HG02852 (cell line): ENCODE measurements at regions not wholly inside any gene's neighbourhood (a gene's known extent, or its start where the extent isn't known, plus 50 kb on each side); places are given as distances from the start of the nearest gene placed in this dataset.
"Not testable (repeated sequence)": the region's sequence is repeated elsewhere in the genome, so short reads cannot be mapped to it uniquely, and the experiment has no call there.

ENCODE experiments used
- ATAC-seq: cut with Tn5 transposase; IDR thresholded peaks from one replicate; pipeline ENCODE4 v1.9.1; 2021; ENCODE audit warnings: mild to moderate bottlenecking, moderate library complexity; ENCODE audit not compliant: unreplicated experiment

DNA sequence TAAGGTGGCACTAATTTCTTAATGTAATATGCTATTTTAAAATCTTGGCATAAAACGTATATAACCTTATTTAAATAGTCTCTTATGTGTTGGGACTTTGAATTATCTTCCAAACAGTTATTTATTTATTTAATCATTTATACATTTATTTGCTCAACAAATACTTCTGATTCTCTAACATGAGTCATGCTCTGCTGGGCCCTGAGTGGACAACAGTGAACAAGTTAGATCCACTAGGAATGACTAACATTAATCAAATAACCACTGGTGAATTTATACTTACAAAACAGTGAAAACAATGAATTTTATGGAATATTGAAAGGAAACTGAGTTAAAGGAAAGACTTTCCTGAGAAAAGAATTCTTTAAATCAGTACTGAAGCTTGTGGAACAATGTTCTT lies 1257.2 kb upstream of the CHAC2 start:
- ATAC-seq = no peak

GRCh38 chr2:52502476-52502860 lies 1265.1 kb upstream of the CHAC2 start:
- no peak for ATAC-seq

DNA sequence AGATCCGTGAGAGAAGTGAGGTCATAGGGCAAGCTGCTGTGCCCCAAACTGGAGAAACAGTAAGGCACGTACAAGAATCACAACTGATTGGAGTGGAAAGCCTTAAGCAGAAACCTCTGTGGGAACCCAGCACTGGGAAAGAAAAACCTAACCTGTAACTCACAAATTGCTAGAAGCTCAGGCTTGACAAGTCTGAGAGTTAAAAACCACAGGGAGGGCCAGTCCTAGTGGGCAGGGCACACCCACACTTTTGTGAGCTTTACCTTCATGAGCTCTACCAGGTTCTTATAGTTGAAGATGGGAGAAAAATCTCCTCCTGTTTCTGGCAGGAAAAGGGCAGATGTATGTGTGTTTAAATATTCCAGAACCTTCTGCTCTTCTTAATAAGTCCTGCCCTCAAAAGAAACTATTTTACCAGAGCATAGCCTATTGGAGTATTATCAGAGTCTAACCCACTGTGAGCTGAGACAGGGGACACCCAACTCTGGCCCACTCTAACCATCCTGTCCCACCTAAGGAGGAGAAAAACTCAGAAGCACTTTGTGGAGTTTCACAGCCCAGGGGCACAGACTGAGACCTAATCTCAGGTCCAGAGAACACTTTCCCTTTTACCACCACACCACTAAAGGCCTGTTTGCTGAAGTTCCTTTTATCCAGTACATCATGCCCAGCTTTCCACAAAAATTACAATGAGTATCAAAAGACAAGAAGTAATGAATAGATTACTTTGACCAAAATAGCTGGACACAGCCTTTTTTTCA lies 1265.7 kb upstream of the CHAC2 start:
- no peak for ATAC-seq

- ATAC-seq = no peak
These were observed 1267.0 kb upstream of the CHAC2 start for GRCh38 chr2:52500561-52500960.

- no peak for ATAC-seq
These were observed 1269.4 kb upstream of the CHAC2 start for GRCh38 chr2:52498077-52498750.

- ATAC-seq = no peak
These were observed 1271.8 kb upstream of the CHAC2 start for GRCh38 chr2:52495816-52496215.

GRCh38 chr2:52477166-52477565 lies 1290.4 kb upstream of the CHAC2 start:
- ATAC-seq = no peak

DNA sequence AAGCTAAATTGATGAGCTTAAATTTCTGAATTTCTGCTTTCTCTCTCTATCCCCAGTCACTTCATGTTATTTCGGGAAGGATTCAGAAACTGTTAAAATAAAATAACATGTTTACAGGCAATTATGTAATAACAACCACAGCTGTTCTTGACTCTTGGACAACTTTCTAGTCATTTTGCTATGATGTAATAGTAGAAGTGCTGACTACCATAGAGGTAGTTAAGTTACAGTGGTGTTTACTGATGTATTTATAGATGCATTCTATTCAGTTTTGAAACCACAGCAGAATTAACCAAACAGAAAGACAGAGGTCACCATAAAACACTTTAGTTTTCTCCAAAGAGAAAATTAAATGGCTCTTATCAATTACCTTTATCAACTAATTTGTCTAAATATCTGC lies 1292.0 kb upstream of the CHAC2 start:
- ATAC-seq = no peak

- no peak for ATAC-seq
These were observed 1293.5 kb upstream of the CHAC2 start for GRCh38 chr2:52474091-52474490.

GRCh38 chr2:52473526-52473925 lies 1294.1 kb upstream of the CHAC2 start:
- ATAC-seq = no peak

- not testable (repeated sequence) for ATAC-seq
These were observed 1297.1 kb upstream of the CHAC2 start for GRCh38 chr2:52470457-52470856.

DNA sequence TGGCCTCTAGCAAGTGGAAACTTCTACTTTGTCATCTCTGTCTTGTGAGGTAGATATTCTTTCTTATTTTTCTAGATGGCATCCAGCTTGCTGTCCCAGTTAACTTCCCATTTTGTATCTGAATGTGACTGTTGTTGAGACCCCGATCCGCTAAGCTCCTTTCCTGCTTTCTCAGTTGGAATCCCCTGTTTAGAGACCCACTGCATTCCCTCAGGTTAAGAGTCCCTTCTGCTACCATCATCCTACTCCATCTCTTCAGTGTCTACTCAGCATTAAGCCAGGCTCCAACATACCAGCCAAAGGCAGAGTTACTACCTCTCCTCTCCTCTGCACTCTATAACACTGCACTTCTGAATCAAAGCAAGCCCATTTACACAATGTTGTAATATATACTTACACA lies 1300.4 kb upstream of the CHAC2 start:
- no peak for ATAC-seq

DNA sequence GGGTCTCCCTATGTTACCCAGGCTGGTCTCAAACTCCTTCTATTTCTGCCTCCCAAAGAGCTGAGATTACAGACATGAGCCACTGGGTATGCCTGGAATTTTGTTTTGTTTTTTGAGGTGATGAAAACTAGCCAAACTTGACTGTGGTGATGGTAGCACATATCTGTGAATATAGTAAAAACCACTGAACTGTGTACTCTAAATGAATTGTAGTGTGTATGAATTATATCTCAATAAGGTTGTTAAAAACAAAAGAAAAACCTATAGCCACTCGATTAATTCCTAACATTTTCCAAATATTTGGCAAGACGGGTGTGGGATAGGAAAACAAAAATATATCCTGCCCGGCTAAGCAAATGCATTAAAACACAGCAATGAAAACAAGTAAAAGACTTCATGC lies 1302.3 kb upstream of the CHAC2 start:
- no peak for ATAC-seq

DNA sequence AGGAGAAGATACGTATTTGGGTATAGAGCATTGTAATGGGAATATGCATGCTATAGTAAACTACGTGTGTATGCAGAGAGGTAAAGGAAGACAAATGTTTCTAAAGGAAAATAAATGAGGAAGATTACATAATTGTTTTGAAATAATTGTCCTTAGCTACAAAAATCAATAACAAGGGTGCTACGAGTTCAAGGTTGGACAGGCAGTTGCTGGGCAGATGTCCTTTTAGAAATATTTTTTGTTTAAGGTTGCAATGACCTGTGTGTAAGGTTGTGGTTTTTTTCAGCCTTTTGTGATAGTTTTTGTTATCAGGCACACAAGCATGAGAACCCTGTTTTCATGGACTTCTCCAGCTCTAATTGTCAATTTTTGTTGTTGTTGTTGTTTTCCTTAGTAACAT lies 1304.1 kb upstream of the CHAC2 start:
- no peak for ATAC-seq

DNA sequence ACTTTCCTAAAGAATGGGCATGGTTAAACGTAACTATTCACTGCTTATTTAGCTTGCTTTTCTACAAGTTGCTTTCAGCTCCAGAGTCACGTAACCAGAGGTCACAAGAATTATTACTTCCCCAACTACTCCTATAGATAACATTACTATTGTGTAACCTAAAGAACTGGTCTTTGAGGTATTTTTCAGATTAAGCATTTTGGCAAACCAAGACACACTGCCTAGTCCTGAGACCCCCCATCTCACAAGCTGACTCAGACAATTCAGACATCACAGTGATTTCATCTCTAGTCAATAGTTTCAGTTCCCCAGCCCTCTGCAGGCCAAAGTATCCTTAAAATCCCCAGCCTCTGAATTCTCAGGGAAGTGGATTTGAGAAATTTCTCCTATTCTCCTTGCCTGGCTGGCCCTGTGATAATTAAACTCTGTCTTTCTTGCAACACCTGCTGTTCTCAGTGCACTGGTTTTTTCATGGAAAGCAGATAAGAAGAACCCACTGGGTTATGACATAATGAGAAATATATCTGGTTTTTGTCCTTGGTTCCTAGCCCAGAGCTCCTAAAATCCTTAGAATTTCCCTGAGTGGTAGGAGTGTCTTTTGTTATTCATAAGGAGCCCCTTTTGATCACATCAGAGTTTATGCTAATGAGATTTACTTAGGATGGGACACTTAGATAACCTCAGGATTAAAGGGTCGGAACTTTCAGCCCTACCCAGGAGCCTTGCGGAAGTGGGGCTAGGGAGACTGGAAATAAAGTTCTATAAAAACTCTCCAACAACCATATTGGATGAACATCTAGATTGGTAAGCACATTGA lies 1310.8 kb upstream of the CHAC2 start:
- ATAC-seq = no peak

DNA sequence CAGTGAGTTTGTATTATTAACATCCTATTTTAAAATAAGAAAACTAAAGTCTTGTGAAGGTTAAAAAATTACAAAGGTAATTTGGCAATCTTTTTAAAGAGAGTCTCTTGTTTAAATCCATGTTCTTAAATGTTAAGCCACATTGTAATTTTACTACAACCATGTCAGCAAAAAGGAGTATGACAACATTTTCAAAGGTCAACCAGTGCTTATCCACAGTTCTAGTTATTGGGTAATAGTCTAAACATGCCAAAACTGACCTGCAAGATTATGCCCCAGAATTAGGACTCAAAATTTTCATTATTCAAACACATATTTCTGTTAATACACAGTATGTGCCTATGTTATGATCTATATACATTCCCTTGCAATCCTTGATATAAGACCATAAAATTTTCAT lies 1312.6 kb upstream of the CHAC2 start:
- ATAC-seq = no peak

- ATAC-seq = no peak
These were observed 1315.4 kb upstream of the CHAC2 start for GRCh38 chr2:52452201-52452600.

DNA sequence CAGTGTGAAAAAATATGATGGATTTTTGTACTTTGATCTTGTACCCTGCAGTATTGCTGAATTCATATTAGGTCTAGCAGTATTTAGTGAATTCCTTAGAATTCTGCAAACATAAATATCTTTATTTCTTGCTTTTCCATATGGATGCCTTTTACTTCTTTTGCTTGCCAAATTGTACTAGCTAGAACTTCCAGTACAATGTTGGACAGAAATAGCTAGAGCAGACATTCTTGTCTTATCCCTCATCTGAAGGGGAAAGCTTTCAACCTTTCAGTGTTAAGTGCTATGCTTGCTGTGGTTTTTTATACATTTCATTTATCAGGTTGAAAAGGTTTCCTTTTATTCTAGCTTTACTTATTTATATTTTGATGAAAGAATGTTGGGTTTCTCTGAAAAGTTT lies 1321.9 kb upstream of the CHAC2 start:
- no peak for ATAC-seq

DNA sequence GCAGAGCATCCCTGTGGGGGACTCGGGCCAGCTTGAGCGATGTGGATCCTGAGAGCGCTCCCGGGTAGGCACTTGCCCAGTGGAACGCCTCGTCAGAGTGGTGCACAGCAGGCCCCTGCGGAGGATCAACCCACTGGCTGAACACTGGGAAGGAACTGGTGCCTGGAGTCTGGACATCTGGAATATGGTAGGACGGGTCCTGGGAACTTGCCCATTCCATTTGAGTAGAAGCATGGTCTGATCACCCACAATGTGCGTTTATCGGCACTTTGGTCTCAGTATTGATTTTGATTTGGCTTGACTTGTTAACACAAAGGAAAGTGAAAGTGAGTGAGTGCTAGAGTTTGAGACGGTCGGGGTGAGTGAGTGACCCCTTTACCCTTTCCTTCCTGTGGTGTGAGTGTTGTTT lies 1336.2 kb upstream of the CHAC2 start:
- ATAC-seq = no peak

DNA sequence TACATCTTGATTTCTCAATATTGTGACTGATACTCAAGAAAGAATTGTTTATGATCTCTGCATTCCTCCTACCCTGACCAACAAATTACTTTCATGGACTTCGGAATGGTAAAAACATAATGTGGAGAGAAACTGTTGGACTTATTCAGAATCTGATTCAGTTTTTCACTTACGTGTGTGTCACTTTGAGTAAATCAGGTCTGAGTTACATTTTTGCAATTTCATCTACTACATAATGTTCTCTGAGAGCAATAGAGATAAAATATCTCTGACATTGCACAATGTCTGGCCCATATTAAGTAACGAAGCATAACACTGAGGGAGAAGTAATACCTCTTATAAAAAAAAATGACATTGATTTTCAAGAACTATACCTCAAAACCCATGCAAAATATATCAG lies 1337.9 kb upstream of the CHAC2 start:
- no peak for ATAC-seq

DNA sequence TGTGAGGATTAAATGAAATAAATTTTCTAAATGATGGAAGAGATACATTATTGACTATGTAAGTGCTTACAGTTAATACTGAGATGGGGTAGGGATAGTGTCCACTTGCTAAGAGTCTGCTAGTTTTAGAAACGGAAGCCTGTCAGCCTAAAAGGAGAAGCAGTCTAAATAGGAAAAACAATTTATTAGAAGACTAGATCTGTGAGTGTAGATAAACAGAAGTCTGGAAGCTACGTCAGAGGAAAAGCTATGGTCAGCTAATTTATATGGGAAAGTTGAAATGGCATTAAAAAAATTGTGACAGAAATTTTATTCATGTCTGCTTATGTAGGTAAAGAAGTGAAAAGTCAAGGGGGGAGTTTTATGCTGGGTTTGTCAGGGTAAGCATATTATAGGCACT lies 1338.4 kb upstream of the CHAC2 start:
- ATAC-seq = no peak

DNA sequence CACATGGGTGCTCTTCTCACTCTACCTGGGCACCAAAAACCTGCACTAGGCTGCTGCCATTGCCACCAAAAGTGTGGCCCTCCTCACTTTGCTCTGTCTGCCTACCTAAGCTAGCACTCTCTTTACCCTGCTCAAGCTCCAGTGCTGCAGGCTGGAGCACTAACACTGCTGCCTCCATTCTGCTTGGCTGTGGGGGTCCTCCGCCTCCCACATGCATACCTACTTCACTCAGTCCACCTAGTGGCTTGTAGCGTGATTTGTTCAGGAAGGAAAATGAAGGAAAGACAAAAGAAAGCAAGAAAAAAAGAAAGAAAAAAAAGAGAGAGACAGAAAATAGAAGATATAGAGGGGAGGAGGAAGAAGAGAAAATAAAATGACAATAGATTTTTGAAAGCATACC lies 1339.4 kb upstream of the CHAC2 start:
- ATAC-seq = no peak
